Activated T-helper 17 cell treated with anti-CD3 and anti-CD28 coated beads, Interleukin-2, amount 50 U/mL, for 72 hours (primary cell): ENCODE measurements at regions not wholly inside any gene's neighbourhood (a gene's known extent, or its start where the extent isn't known, plus 50 kb on each side); places are given as distances from the start of the nearest gene placed in this dataset.

ENCODE experiments used
- ATAC-seq: fragments of 150-1000 bp; cut with Tn5 transposase; replicated peaks from 2 replicates; pipeline ENCODE4 v1.10.0; 2021; ENCODE audit warnings: mild to moderate bottlenecking, moderate library complexity
- H3K27ac Mint-ChIP-seq: one replicate; pipeline ENCODE4 v1.8.0; 2022; ENCODE audit warnings: mixed read lengths
- H3K27me3 Mint-ChIP-seq: one replicate; pipeline ENCODE4 v1.8.0; 2022; ENCODE audit warnings: mixed read lengths
- H3K36me3 Mint-ChIP-seq: one replicate; pipeline ENCODE4 v1.8.0; 2022; ENCODE audit warnings: low read depth, mild to moderate bottlenecking, mixed read lengths
- H3K4me1 Mint-ChIP-seq: one replicate; pipeline ENCODE4 v1.8.0; 2022; ENCODE audit warnings: mixed read lengths
- H3K4me3 Mint-ChIP-seq: one replicate; pipeline ENCODE4 v1.8.0; 2022; ENCODE audit warnings: mild to moderate bottlenecking, mixed read lengths
- H3K9me3 Mint-ChIP-seq: one replicate; pipeline ENCODE4 v1.8.0; 2022; ENCODE audit warnings: mixed read lengths

GRCh38 chr4:171170671-171171070 is 642.5 kb upstream of the GALNTL6 start:
- no peak for ATAC-seq
- Mint-ChIP-seq H3K27ac (no peak overlapping the region), H3K4me3 (no peak overlapping the region), H3K4me1 (no peaks in the 10 kb centered on the region), H3K36me3 (no peaks in the 10 kb centered on the region), H3K27me3 (no peaks in the 10 kb centered on the region), H3K9me3 (peaks cover 6% of the 10 kb centered on the region)

DNA sequence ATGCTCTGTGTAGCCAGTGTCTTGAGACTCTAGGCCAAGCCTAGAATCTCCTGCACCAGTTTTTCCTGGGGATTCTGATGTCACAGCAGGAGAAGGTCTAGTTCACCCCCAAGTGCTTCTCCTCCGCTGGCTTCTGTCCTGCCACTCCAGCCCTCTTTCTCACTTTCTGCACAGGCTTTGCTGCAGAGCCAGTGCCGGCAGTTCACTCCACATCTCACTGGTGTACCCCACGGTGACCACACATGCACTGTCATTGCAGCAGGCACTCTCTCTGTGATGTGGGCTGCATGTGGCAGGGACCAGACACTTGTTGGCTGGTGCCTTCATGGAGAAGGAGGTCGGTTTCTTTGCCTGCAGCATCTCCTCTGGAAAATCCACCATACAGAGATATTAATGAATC is 643.8 kb upstream of the GALNTL6 start:
- Mint-ChIP-seq H3K36me3 (no peaks in the 10 kb centered on the region), H3K4me3 (no peak overlapping the region), H3K9me3 (peaks cover 6% of the 10 kb centered on the region), H3K27ac (no peak overlapping the region), H3K27me3 (no peaks in the 10 kb centered on the region), H3K4me1 (no peaks in the 10 kb centered on the region)
- no peak for ATAC-seq

- no peaks in the 10 kb centered on the region for H3K27me3 Mint-ChIP-seq
- no peak overlapping the region for H3K4me3 Mint-ChIP-seq
- no peaks in the 10 kb centered on the region for H3K4me1 Mint-ChIP-seq
- no peak for ATAC-seq
- H3K36me3 Mint-ChIP-seq = no peaks in the 10 kb centered on the region
- H3K27ac Mint-ChIP-seq = no peak overlapping the region
- peaks cover 14% of the 10 kb centered on the region for H3K9me3 Mint-ChIP-seq
Measured at GRCh38 chr4:171162478-171162877, 650.7 kb upstream of the GALNTL6 start.

GRCh38 chr4:171157462-171158082 is 655.6 kb upstream of the GALNTL6 start:
- no peak overlapping the region for H3K4me3 Mint-ChIP-seq
- H3K9me3 Mint-ChIP-seq = peaks cover 12% of the 10 kb centered on the region
- H3K4me1 Mint-ChIP-seq = no peaks in the 10 kb centered on the region
- H3K36me3 Mint-ChIP-seq = no peaks in the 10 kb centered on the region
- H3K27me3 Mint-ChIP-seq = no peaks in the 10 kb centered on the region
- no peak overlapping the region for H3K27ac Mint-ChIP-seq
- no peak for ATAC-seq

- no peaks in the 10 kb centered on the region for H3K27me3 Mint-ChIP-seq
- no peak for ATAC-seq
- no peaks in the 10 kb centered on the region for H3K4me1 Mint-ChIP-seq
- H3K27ac Mint-ChIP-seq = no peak overlapping the region
- no peak overlapping the region for H3K4me3 Mint-ChIP-seq
- no peaks in the 10 kb centered on the region for H3K36me3 Mint-ChIP-seq
- peaks cover 18% of the 10 kb centered on the region for H3K9me3 Mint-ChIP-seq
Measured at GRCh38 chr4:171142639-171143038, 670.6 kb upstream of the GALNTL6 start.

- Mint-ChIP-seq H3K4me3 (no peak overlapping the region), H3K36me3 (no peaks in the 10 kb centered on the region), H3K27ac (no peak overlapping the region), H3K9me3 (peaks cover 17% of the 10 kb centered on the region), H3K4me1 (no peaks in the 10 kb centered on the region), H3K27me3 (no peaks in the 10 kb centered on the region)
- no peak for ATAC-seq
Measured at GRCh38 chr4:171142045-171142444, 671.2 kb upstream of the GALNTL6 start.

- ATAC-seq = no peak
- H3K9me3 Mint-ChIP-seq = peaks cover 9% of the 10 kb centered on the region
- H3K36me3 Mint-ChIP-seq = no peaks in the 10 kb centered on the region
- H3K4me1 Mint-ChIP-seq = no peaks in the 10 kb centered on the region
- H3K27me3 Mint-ChIP-seq = no peaks in the 10 kb centered on the region
- no peak overlapping the region for H3K4me3 Mint-ChIP-seq
- H3K27ac Mint-ChIP-seq = no peak overlapping the region
Measured at GRCh38 chr4:171130256-171130801, 682.9 kb upstream of the GALNTL6 start.

DNA sequence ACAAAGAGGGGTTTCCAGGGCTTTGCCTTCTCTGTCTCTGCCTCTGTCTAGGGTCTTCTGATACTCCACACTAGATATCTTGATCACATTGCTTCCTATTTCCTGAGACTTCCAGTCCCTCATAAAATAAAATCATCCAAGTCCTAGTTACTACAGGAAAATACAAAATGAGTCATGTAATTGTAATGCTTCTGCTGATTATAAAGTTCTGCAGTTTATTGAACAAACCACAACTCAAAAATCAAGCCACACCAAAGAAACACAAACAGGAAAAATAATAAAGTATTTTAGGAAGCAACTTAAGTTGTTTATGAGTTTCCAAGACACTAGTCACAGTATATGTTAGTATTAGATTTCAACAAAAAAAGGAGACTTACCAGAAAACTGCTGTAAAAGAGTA is 695.1 kb upstream of the GALNTL6 start:
- Mint-ChIP-seq H3K4me1 (no peaks in the 10 kb centered on the region), H3K27ac (no peak overlapping the region), H3K36me3 (no peaks in the 10 kb centered on the region), H3K27me3 (no peaks in the 10 kb centered on the region), H3K4me3 (no peak overlapping the region), H3K9me3 (peaks cover 12% of the 10 kb centered on the region)
- no peak for ATAC-seq

DNA sequence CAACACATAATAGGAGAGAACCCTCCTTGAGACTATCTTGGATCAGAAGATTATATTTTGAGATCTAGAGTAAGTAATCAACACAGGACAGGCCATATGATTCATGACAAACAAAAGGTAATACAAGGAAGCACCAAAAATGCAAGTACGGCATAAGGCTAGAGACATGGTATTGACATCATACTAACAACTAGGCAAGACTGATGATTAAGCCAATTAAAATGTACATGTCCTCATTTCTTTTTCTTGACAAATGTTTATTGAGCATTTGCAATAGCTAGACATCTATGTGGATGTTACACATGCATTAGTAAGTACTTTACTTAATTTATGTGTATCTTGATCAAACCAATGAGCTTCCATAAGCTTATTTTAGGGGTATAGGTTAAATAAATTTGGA is 695.7 kb upstream of the GALNTL6 start:
- H3K9me3 Mint-ChIP-seq = peaks cover 11% of the 10 kb centered on the region
- no peak for ATAC-seq
- H3K4me1 Mint-ChIP-seq = no peaks in the 10 kb centered on the region
- no peak overlapping the region for H3K27ac Mint-ChIP-seq
- no peak overlapping the region for H3K4me3 Mint-ChIP-seq
- H3K27me3 Mint-ChIP-seq = no peaks in the 10 kb centered on the region
- H3K36me3 Mint-ChIP-seq = no peaks in the 10 kb centered on the region

DNA sequence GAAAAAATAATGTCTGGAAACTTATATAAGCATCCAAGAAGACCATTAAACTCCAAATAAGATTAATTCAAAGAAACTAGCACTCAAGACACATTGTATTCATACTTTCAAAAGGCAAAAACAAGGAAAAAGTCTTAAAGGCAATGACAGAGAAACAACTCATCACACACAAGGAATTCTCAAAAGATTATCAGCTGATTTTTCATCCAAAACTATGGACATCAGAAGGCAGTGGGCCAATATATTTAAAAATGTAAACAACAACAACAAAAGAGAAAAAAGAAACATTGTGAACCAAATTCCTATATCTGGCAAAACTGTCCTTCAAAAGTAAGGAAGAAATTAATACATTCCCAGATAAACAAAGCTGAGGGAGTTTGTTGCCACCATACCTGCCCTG is 711.4 kb upstream of the GALNTL6 start:
- no peaks in the 10 kb centered on the region for H3K27me3 Mint-ChIP-seq

GRCh38 chr4:171087089-171087488 is 726.1 kb upstream of the GALNTL6 start:
- no peak overlapping the region for H3K4me3 Mint-ChIP-seq

More for the DNA sequence above, 711.4 kb upstream of the GALNTL6 start:
- ATAC-seq = no peak
- H3K27ac Mint-ChIP-seq = no peak overlapping the region
- H3K9me3 Mint-ChIP-seq = peaks cover 16% of the 10 kb centered on the region
- H3K36me3 Mint-ChIP-seq = no peaks in the 10 kb centered on the region
- H3K4me1 Mint-ChIP-seq = no peaks in the 10 kb centered on the region
- no peak overlapping the region for H3K4me3 Mint-ChIP-seq

GRCh38 chr4:171067422-171067821 is 745.8 kb upstream of the GALNTL6 start:
- Mint-ChIP-seq H3K4me3 (no peak overlapping the region), H3K9me3 (peaks cover 14% of the 10 kb centered on the region), H3K27me3 (no peaks in the 10 kb centered on the region), H3K36me3 (no peaks in the 10 kb centered on the region), H3K4me1 (no peaks in the 10 kb centered on the region), H3K27ac (no peak overlapping the region)
- ATAC-seq = no peak

More at GRCh38 chr4:171087089-171087488, 726.1 kb upstream of the GALNTL6 start:
- peaks cover 23% of the 10 kb centered on the region for H3K9me3 Mint-ChIP-seq
- H3K27me3 Mint-ChIP-seq = no peaks in the 10 kb centered on the region
- H3K36me3 Mint-ChIP-seq = no peaks in the 10 kb centered on the region
- ATAC-seq = no peak
- H3K27ac Mint-ChIP-seq = no peak overlapping the region
- H3K4me1 Mint-ChIP-seq = no peaks in the 10 kb centered on the region

- no peaks in the 10 kb centered on the region for H3K4me1 Mint-ChIP-seq
- H3K36me3 Mint-ChIP-seq = no peaks in the 10 kb centered on the region
- peaks cover 3% of the 10 kb centered on the region for H3K9me3 Mint-ChIP-seq
- no peak for ATAC-seq
- H3K27ac Mint-ChIP-seq = no peak overlapping the region
- no peak overlapping the region for H3K4me3 Mint-ChIP-seq
- H3K27me3 Mint-ChIP-seq = no peaks in the 10 kb centered on the region
Measured at GRCh38 chr4:171049380-171049779, 763.8 kb upstream of the GALNTL6 start.

DNA sequence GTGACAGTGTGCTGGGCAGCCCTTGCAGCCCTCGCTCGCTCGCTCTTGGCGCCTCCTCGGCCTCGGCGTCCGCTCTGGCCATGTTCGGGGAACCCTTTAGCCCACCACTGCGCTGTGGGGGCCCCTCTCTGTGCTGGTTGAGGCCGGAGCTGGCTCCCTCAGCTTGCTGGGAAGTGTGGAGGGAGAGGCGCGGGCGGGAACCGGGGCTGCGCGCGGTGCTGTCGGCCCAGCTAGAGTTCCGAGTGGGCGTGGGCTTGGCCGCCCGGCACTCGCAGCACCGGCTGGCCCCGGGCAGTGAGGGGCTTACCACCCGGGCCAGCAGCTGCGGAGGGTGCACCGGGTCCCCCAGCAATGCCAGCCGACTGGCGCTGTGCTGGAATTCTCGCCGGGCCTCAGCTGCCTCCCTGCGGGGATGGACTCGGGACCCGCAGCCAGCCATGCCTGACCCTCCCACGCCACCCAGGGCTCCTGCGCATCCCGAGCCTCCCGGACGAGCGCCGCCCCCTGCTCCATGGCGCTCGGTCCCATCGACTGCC is 770.1 kb upstream of the GALNTL6 start:
- no peak overlapping the region for H3K4me3 Mint-ChIP-seq
- ATAC-seq = no peak
- H3K27me3 Mint-ChIP-seq = no peaks in the 10 kb centered on the region
- H3K27ac Mint-ChIP-seq = no peak overlapping the region
- H3K9me3 Mint-ChIP-seq = peaks cover 17% of the 10 kb centered on the region
- H3K4me1 Mint-ChIP-seq = no peaks in the 10 kb centered on the region
- no peaks in the 10 kb centered on the region for H3K36me3 Mint-ChIP-seq

- H3K36me3 Mint-ChIP-seq = no peaks in the 10 kb centered on the region
- no peak overlapping the region for H3K27ac Mint-ChIP-seq
- H3K27me3 Mint-ChIP-seq = no peaks in the 10 kb centered on the region
- H3K4me3 Mint-ChIP-seq = no peak overlapping the region
- no peaks in the 10 kb centered on the region for H3K4me1 Mint-ChIP-seq
- ATAC-seq = no peak
- peaks cover 18% of the 10 kb centered on the region for H3K9me3 Mint-ChIP-seq
Measured at GRCh38 chr4:171035909-171036308, 777.3 kb upstream of the GALNTL6 start.
